ENCODE measurements at regions not wholly inside any gene's neighbourhood (a gene's known extent, or its start where the extent isn't known, plus 50 kb on each side); places are given as distances from the start of the nearest gene placed in this dataset.
"Not testable (repeated sequence)": the region's sequence is repeated elsewhere in the genome, so short reads cannot be mapped to it uniquely, and the experiment has no call there.

DNA sequence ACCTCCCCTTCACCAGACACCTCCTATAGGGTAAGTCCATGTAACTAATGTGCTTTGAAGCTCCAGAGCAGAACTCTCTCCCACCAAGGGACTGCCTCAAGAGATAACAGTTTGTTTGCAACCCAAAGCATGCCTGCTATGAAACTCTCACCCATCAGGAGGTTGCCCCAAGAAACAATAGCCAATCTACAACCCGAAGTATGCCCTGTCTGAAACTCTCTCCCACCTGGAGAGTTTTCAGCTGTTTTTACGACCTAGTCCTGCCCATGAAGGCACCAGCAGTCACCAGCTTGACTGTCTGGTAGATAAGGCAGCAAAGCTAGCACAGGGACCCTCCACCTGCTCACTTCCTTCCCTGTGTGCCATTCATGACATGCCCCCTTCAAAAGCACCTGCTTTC lies 533.9 kb upstream of the CRIM1 start:
- H3K27me3 Mint-ChIP-seq: peaks cover 23% of the 10 kb centered on the region
- DNase-seq (no peak), ATAC-seq (no peak)
- H3K36me3 Mint-ChIP-seq (ENCODE audit: low read depth): no peaks in the 10 kb centered on the region
- no peaks in the 10 kb centered on the region for H3K9me3 ChIP-seq (ENCODE audit: control insufficient read depth, low read length, poor library complexity, severe bottlenecking)
- no peak overlapping the region for H3K4me3 Mint-ChIP-seq
- no peaks in the 10 kb centered on the region for H3K4me1 Mint-ChIP-seq
- no peak overlapping the region for H3K27ac Mint-ChIP-seq

DNA sequence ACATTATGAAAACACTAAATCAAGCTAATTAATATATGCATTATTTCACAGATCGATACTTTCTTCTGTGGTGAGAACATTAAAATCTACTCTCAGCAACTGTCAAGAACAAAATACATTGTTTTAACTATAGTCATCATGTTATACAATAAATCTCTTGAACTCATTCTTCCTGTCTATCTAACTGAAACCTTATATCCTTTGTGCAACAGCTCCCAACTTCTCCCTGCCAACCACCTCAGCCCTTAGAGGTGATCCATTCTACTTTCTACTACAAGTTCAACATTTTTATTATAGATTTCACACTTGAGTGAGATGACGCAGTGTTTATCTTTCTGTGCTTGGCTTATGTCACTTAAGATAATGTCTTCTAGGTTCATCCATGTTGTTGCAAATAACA lies 535.2 kb upstream of the CRIM1 start:
- H3K9me3 ChIP-seq (ENCODE audit: control insufficient read depth, low read length, poor library complexity, severe bottlenecking): no peaks in the 10 kb centered on the region
- DNase-seq (no peak), ATAC-seq (no peak)
- no peaks in the 10 kb centered on the region for H3K4me1 Mint-ChIP-seq
- peaks cover 23% of the 10 kb centered on the region for H3K27me3 Mint-ChIP-seq
- no peak overlapping the region for H3K4me3 Mint-ChIP-seq
- no peak overlapping the region for H3K27ac Mint-ChIP-seq
- H3K36me3 Mint-ChIP-seq (ENCODE audit: low read depth): no peaks in the 10 kb centered on the region

GRCh38 chr2:35819033-35819432 lies 536.5 kb upstream of the CRIM1 start:
- H3K27ac Mint-ChIP-seq: no peak overlapping the region
- no peaks in the 10 kb centered on the region for H3K4me1 Mint-ChIP-seq
- H3K36me3 Mint-ChIP-seq (ENCODE audit: low read depth): no peaks in the 10 kb centered on the region
- DNase-seq (no peak), ATAC-seq (no peak)
- no peaks in the 10 kb centered on the region for H3K9me3 ChIP-seq (ENCODE audit: control insufficient read depth, low read length, poor library complexity, severe bottlenecking)
- H3K27me3 Mint-ChIP-seq: peaks cover 17% of the 10 kb centered on the region
- H3K4me3 Mint-ChIP-seq: no peak overlapping the region

- not testable (repeated sequence) for H3K9me3 ChIP-seq (ENCODE audit: control insufficient read depth, low read length, poor library complexity, severe bottlenecking); DNase-seq; H3K4me1 Mint-ChIP-seq; H3K36me3 Mint-ChIP-seq (ENCODE audit: low read depth); H3K4me3 Mint-ChIP-seq; H3K27ac Mint-ChIP-seq; ATAC-seq
- H3K27me3 Mint-ChIP-seq: peaks cover 17% of the 10 kb centered on the region
These were observed 537.2 kb upstream of the CRIM1 start for GRCh38 chr2:35818359-35818758.

DNA sequence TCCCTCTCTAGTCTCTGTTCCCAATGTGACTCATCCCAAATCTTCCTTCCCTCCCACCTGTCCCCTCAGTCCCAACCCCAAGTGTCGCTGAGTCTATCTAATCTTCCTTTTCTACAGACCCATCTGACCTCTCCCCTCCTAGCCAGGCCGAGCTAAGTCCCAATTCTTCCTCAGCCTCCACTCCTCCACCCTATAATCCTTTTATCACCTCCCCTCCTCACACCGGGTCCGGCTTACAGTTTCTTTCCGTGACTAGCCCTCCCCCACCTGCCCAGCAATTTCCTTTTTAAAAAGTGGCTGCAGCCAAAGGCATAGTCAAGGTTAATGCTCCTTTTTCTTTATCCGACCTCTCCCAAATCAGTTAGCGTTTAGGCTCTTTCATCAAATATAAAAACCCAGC lies 541.0 kb upstream of the CRIM1 start:
- not testable (repeated sequence) for H3K36me3 Mint-ChIP-seq (ENCODE audit: low read depth); H3K9me3 ChIP-seq (ENCODE audit: control insufficient read depth, low read length, poor library complexity, severe bottlenecking); DNase-seq; H3K4me1 Mint-ChIP-seq; H3K27me3 Mint-ChIP-seq; H3K4me3 Mint-ChIP-seq; H3K27ac Mint-ChIP-seq; ATAC-seq

GRCh38 chr2:35803126-35803525 lies 552.5 kb upstream of the CRIM1 start:
- no peak overlapping the region for H3K4me3 Mint-ChIP-seq
- no peak for DNase-seq
- ATAC-seq: no peak
- no peaks in the 10 kb centered on the region for H3K9me3 ChIP-seq (ENCODE audit: control insufficient read depth, low read length, poor library complexity, severe bottlenecking)
- H3K27ac Mint-ChIP-seq: no peak overlapping the region
- H3K4me1 Mint-ChIP-seq: no peaks in the 10 kb centered on the region
- no peaks in the 10 kb centered on the region for H3K27me3 Mint-ChIP-seq
- H3K36me3 Mint-ChIP-seq (ENCODE audit: low read depth): no peaks in the 10 kb centered on the region

DNA sequence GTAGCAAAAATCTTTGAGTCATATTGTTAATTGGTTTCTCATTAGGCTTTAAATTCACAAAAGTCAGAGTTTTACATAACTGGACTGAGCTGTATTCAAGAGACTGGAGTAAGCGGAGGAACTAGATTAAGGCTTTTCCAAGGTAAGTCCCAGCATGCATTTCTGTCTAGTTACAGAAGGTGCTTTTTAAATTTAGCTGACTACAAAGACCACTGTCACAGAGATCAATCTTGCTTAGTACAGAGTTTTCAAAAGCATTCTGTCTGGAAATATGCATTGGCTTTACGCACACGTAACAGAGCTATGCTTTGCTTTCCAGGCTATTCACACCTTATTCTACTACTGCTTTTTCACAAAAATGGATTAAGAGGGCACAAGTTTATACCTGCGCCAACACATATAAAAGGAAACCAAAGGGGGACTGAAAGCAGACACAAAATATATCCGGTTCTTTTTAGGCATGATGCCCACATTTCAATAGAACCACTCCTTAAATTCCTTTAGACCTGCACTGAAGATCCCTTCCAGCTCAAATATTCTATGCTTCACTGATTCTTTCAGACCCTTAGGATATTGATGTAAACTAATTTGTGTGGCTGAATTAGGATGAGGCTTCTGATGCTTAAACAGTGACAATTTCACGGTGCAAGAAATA lies 560.7 kb upstream of the CRIM1 start:
- H3K4me3 Mint-ChIP-seq: no peak overlapping the region
- no peak overlapping the region for H3K27ac Mint-ChIP-seq
- DNase-seq (no peak), ATAC-seq (no peak)
- H3K4me1 Mint-ChIP-seq: no peaks in the 10 kb centered on the region
- no peaks in the 10 kb centered on the region for H3K36me3 Mint-ChIP-seq (ENCODE audit: low read depth)
- no peaks in the 10 kb centered on the region for H3K9me3 ChIP-seq (ENCODE audit: control insufficient read depth, low read length, poor library complexity, severe bottlenecking)
- peaks cover 6% of the 10 kb centered on the region for H3K27me3 Mint-ChIP-seq

DNA sequence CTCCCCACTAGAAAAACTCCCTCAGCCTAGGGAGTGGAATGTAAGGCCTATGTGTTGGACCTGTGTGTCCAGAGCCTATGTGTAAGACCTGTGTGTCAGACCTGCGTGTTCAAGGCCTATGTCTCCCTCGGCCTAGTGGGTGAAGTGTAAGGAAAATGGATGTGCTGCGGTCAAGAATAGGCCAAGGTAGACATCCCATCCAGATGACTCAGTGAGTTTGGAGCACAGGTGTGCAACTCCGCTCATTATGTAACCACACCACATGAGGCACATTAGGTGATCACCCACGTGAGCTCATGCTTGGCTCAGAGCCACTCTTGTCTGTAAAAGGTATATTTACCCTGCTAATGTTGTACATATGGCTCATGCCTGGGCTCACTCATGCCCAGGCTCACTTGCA lies 565.3 kb upstream of the CRIM1 start:
- H3K4me3 Mint-ChIP-seq: no peak overlapping the region
- no peaks in the 10 kb centered on the region for H3K9me3 ChIP-seq (ENCODE audit: control insufficient read depth, low read length, poor library complexity, severe bottlenecking)
- no peak for ATAC-seq
- no peak overlapping the region for H3K27ac Mint-ChIP-seq
- DNase-seq: no peak
- H3K4me1 Mint-ChIP-seq: no peaks in the 10 kb centered on the region
- peaks cover 6% of the 10 kb centered on the region for H3K27me3 Mint-ChIP-seq
- no peaks in the 10 kb centered on the region for H3K36me3 Mint-ChIP-seq (ENCODE audit: low read depth)

DNA sequence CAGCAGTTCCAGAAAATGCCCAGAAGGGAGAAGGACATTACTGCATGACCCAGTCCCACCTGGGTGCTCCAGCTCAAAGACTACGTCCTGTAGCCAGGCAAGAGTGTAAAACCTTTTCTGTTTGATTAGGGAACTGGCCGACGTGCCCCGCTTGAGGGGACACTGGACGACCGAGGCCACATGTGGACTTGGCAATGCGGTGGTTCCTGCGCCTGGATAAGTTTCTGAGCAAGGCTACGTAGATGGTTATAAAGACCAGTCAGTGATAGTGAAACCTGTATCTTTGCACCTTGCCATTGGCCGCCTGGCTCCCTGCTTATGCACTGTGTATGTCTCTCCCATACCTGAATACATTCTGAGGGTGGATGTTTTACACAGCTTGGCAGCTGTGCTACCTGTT lies 567.0 kb upstream of the CRIM1 start:
- H3K9me3 ChIP-seq (ENCODE audit: control insufficient read depth, low read length, poor library complexity, severe bottlenecking): no peaks in the 10 kb centered on the region
- no peaks in the 10 kb centered on the region for H3K27me3 Mint-ChIP-seq
- no peak overlapping the region for H3K4me3 Mint-ChIP-seq
- DNase-seq (no peak), ATAC-seq (no peak)
- no peaks in the 10 kb centered on the region for H3K4me1 Mint-ChIP-seq
- H3K27ac Mint-ChIP-seq: no peak overlapping the region
- H3K36me3 Mint-ChIP-seq (ENCODE audit: low read depth): no peaks in the 10 kb centered on the region

DNA sequence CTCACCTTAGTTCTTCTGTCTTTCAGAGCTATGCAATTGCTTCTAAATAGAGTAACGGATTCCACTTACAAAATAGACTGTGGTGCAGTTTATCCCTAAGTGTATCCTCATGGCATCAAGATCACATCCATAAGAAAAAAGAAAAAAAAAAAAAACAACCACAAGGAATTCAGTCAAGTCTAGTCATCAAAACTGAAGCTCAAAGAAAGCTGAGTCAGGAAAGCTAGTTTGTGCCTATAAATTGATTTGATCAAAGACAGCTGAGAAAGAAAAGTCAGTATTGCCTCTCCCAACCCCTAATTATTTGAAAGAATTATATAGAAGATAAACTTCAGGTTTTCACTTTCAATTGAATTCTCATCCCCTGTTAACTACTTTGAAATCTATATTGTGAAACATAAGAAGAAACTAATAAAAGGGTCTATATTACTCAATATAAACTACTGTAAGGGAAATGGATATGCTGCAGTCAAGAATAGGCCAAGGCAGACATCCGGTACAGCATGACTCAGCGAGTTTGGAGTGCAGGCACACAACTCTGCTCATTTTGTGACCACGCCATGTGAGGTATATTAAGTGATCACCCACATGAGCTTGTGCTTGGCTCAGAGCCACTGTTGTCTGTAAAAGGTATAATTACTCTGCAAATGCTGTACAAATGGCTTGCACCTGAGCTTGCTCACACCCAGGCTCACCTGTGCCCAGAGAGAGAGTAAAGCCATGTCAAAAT lies 568.1 kb upstream of the CRIM1 start:
- no peak for ATAC-seq
- Mint-ChIP-seq H3K36me3 (ENCODE audit: low read depth) (no peaks in the 10 kb centered on the region), H3K27me3 (no peaks in the 10 kb centered on the region), H3K27ac (no peak overlapping the region), H3K4me3 (no peak overlapping the region), H3K4me1 (no peaks in the 10 kb centered on the region)
- H3K9me3 ChIP-seq (ENCODE audit: control insufficient read depth, low read length, poor library complexity, severe bottlenecking): no peaks in the 10 kb centered on the region
- no peak for DNase-seq

GRCh38 chr2:35785564-35785963 lies 570.0 kb upstream of the CRIM1 start:
- ATAC-seq (no peak), DNase-seq (no peak)
- Mint-ChIP-seq H3K36me3 (ENCODE audit: low read depth) (no peaks in the 10 kb centered on the region), H3K27me3 (no peaks in the 10 kb centered on the region), H3K4me3 (no peak overlapping the region), H3K4me1 (no peaks in the 10 kb centered on the region), H3K27ac (no peak overlapping the region)
- no peaks in the 10 kb centered on the region for H3K9me3 ChIP-seq (ENCODE audit: control insufficient read depth, low read length, poor library complexity, severe bottlenecking)

- Mint-ChIP-seq H3K36me3 (ENCODE audit: low read depth) (no peaks in the 10 kb centered on the region), H3K27me3 (no peaks in the 10 kb centered on the region), H3K4me1 (no peaks in the 10 kb centered on the region), H3K4me3 (no peak overlapping the region), H3K27ac (no peak overlapping the region)
- H3K9me3 ChIP-seq (ENCODE audit: control insufficient read depth, low read length, poor library complexity, severe bottlenecking): no peaks in the 10 kb centered on the region
- ATAC-seq (no peak), DNase-seq (no peak)
These were observed 570.8 kb upstream of the CRIM1 start for GRCh38 chr2:35784777-35785176.

GRCh38 chr2:35783723-35784122 lies 571.9 kb upstream of the CRIM1 start:
- no peaks in the 10 kb centered on the region for H3K9me3 ChIP-seq (ENCODE audit: control insufficient read depth, low read length, poor library complexity, severe bottlenecking)
- Mint-ChIP-seq H3K4me1 (no peaks in the 10 kb centered on the region), H3K27me3 (no peaks in the 10 kb centered on the region), H3K27ac (no peak overlapping the region), H3K4me3 (no peak overlapping the region), H3K36me3 (ENCODE audit: low read depth) (no peaks in the 10 kb centered on the region)
- ATAC-seq (no peak), DNase-seq (no peak)

GRCh38 chr2:35741556-35741955 lies 614.0 kb upstream of the CRIM1 start:
- no peak overlapping the region for H3K27ac Mint-ChIP-seq
- no peaks in the 10 kb centered on the region for H3K4me1 Mint-ChIP-seq
- no peaks in the 10 kb centered on the region for H3K36me3 Mint-ChIP-seq (ENCODE audit: low read depth)
- H3K9me3 ChIP-seq (ENCODE audit: control insufficient read depth, low read length, poor library complexity, severe bottlenecking): no peaks in the 10 kb centered on the region
- no peaks in the 10 kb centered on the region for H3K27me3 Mint-ChIP-seq
- no peak for DNase-seq
- no peak overlapping the region for H3K4me3 Mint-ChIP-seq
- no peak for ATAC-seq

All from T-helper 17 cell (primary cell).